GM21526 (cell line): ENCODE measurements at regions not wholly inside any gene's neighbourhood (a gene's known extent, or its start where the extent isn't known, plus 50 kb on each side); places are given as distances from the start of the nearest gene placed in this dataset.

Source experiments
- ATAC-seq: cut with Tn5 transposase; IDR thresholded peaks from one replicate; pipeline ENCODE4 v1.9.1; 2021; ENCODE audit warnings: moderate library complexity; ENCODE audit not compliant: unreplicated experiment, low FRiP score

DNA sequence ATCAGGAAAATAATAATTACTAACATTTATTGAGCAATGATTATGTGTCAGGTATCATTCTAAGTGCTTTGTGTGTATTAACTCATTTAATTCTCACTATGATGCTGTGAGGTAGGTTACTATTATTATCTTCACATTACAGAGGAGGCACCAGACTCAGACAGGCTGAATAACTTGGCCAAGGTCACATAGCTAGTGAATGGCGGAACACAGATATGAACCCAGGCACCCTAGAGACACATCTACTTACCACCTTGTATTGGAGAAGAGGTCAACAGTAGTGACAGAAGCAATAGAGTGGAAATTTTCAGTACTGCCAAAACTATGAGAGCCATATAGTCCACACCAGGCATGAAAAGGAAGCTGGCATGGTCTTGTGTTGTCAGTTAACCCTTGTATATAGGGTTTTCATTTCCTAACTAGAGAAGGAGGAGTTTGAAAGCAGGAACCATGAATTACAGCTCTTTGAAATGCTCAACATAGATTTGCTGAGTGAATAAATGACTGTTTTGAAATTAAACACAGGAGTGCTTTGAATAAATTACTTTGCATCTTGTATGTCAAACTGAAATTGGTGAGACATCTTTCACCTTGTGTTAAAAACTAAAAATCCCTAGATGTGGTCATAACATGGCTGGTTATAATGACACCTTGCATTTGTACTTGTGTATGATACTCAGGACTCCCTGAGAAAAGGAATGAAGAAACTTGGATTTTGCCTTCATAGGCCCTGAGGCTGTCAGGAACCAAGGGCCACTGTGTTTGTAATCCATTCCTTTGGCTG is 71.8 kb downstream of the RTL9 start:
- ATAC-seq, result peak; percentile 68

DNA sequence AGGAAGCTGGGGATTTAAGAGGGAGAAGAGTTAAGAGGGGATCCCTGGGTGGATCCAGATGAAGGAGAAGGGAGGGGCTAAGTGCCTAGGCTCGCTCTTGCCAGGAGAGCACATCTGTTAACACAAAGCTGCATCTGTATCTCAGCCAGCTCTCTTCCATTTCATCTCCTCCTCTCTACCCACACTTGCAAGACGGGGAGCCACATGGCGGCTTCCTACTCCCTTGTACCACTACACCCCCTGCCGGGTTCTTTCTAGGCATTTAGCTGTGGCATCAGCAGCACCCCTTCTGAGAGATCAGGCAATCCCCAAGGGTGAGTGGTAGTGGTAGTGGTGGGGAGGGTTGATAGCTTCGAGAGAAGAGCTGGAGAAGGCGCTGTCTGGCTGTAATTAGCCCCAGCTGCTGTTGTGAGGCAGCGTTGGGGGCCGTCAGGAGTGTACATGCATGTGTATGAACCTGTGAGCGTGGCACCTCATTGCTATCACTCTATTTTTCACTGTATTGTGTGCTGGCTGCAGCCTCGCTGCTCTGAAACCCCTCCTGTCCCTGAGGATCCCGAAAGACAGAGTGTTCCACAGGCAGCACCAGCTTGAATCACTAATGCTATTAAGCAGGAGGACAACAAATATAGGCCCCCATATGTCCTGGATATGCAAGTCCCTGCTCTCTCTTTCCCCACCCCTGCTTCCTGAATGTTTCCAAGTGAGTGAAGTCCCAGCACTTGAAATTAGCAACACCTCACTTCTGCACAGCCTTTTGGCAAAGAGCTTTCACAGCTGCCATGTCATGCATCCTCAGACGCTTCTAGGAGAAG is 73.7 kb downstream of the RTL9 start:
- no peak for ATAC-seq

GRCh38 chrX:110432906-110433215 is 74.2 kb downstream of the RTL9 start:
- ATAC-seq, result no peak

DNA sequence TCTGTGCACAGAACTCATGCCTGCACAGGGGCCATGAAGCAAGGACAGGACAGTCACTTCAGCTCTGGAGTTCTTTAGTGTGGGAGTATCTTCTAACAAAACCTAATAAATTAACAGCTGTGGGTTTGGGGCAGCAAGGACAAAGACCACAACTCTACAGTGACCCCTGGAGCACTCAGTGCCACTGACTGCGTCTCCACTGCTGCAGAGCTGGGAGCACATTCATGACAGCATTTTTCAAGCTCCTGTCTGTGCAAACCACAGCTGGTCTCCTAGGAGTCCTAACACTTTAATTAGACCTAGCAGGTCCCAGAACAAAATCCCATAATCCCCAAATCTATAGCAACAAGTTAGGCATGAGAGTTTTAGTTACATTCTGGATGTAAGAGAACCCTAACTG is 76.5 kb downstream of the RTL9 start:
- ATAC-seq, result no peak

DNA sequence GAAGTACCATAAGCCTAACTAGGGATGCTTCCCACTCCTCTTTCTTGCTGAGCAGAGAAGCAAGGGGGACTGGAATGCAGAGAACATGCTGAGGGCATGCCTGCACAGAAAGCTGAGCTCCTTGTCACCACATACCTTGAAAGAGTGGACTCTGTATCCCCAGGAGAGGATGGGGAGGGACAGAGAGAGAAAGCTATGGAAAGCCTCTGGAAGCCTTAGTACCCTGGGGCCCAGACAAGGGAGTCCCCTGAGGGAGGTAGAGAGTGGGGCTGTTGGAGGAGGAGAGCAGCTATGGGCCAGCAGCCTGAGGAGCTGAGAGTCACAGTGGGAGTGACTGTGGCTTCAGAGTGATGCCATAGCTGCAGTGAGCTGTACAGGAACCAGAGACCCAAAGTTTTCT is 77.9 kb downstream of the RTL9 start:
- ATAC-seq, result no peak

GRCh38 chrX:110437686-110438085 is 79.0 kb downstream of the RTL9 start:
- no peak for ATAC-seq

GRCh38 chrX:110440016-110440805 is 81.6 kb downstream of the RTL9 start:
- ATAC-seq, result no peak

GRCh38 chrX:110442635-110443034 is 84.0 kb downstream of the RTL9 start:
- ATAC-seq, result peak; percentile 83

DNA sequence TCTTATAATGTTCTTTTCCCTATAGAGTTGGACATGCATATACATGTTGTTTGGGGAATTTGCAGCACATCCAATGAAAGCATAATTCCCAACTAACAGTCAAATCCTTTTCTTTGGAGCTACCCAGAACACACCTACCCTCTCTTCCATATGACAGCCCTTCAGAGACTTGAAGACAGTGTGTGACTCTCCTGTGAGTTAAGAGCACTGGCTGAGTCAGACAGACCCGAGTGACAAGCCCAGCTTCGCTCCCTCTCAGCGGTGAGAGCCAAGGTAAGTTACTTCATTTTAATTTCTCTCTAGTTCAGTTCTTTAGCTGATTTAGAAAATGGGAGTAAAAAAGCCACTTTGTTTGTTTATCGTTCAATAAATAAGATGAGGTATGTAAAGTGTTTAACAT is 86.3 kb downstream of the RTL9 start:
- ATAC-seq, result no peak

GRCh38 chrX:110448459-110448858 is 89.8 kb downstream of the RTL9 start:
- no peak for ATAC-seq

- no peak for ATAC-seq
Measured at GRCh38 chrX:110449312-110449711, 90.7 kb downstream of the RTL9 start.

DNA sequence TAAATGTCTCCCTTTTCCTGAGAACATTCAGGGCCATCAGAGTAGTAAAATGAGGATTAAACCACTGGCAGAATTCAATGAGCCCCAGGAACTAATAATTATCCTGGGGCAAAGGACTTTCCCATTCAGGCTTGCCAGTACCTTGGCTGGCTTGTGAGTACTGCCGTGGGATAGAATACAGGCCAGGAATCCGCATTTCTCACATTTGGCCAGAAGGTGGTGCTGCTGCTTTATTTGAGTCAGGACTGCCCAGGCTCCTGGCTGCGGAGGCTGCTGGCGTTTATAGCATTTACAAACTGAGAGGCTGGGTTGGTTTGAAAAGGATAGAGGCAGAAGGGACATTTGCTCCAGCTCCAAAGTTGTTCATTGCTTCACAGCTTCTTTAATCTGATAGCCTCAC is 91.4 kb downstream of the RTL9 start:
- ATAC-seq, result peak; percentile 92

DNA sequence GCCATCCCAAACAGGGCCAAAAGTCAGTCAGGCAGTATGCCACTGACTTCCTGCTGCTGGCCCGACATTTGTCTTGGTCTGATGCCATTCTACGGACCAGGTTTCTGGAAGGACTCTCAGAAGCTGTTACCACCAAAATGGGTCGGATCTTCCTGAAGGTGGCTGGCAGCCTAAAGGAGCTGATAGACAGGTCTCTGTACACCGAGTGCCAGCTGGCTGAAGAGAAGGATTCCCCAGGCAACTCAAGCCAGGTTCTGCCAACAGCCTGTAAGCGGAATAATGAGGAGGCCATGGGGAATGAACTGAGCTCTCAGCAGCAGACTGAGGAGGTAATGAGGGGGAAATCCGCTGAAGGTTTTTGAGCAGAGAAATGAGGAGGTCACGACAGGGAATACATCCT is 95.7 kb downstream of the RTL9 start:
- no peak for ATAC-seq

DNA sequence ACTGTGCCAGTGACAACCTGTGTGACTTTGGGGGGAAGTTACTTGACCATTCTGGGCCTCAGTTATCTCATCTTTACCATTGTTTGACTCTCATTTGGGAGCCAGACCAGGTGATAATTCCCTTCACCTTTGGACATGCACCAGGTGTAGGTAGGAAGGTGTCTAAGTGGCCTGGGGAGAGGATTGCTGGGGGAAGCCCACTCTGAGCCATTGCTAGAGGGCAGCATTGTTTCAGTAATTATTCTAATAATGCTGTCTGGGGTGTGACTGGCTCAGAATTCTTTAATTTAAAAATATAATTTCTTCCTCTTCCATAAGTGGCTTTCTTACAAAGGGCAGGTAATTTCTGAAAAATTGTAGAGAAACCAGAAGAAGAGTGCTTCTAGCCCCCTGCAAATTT is 104.3 kb downstream of the RTL9 start:
- ATAC-seq, result no peak

DNA sequence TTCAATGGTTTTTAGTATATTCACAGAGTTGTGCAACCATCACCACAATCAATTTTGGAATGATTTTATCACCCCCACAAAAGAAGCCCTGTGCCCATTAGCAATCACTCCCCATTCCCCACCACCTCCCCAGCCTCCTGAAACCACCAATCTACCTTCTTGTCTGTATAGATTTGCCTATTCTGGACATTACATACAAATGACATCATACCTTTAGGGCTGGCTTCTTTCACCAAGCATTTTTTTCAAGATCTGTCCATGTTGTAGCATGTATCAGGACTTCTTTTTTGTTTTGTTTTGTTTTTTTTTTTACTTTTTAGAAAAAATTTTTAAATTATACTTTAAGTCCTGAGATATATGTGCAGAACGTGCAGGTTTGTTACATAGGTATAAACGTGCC is 108.1 kb downstream of the RTL9 start:
- ATAC-seq, result no peak

DNA sequence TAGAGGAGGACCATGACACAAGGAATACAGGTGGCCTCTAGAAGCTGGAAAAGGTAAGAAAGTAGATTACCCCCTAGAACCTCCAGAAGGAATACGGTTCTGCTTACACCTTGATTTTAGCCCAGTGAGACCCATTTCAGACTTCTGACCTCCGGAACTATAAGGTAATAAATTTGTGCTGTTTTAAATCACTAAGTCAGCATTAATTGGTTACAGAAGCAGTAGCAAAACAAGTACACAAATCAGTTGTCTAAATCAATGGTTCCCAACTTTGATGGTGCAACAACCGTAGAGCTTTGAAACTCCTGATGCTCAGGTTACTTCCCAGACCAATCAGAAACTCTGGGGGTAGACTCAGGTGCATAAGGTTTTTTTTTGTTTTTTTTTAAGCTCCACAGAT is 113.6 kb downstream of the RTL9 start:
- ATAC-seq, result no peak

DNA sequence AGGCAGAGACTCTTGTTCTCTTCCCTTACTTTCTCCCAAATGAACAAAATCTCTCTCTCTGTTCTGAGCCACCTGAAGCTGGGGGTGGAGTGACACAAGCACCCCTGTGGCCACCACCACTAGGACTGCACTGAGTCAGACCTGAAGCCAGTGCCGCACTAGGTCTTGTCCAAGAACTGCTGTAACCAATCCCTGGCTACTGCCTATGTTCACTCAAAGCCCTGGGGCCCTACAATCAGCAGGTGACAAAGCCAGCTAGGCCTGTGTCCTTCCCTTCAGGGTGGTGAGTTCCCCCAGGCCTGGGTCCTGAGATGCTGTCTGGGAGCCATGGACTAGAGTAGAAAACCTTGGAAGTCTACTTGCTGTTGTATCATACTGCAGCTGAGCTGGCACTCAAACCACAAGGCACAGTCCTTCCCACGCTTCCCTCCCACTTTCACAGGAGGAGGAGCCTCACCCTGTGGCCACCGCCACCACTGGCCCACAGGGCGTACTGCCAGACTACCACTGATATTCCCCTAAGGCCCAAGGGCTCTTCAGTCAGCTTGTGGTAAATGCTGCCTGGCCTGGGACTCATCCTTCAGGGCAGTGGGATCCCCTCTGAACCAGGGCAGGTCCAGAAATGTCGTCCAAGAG is 119.1 kb downstream of the RTL9 start:
- ATAC-seq, result no peak

DNA sequence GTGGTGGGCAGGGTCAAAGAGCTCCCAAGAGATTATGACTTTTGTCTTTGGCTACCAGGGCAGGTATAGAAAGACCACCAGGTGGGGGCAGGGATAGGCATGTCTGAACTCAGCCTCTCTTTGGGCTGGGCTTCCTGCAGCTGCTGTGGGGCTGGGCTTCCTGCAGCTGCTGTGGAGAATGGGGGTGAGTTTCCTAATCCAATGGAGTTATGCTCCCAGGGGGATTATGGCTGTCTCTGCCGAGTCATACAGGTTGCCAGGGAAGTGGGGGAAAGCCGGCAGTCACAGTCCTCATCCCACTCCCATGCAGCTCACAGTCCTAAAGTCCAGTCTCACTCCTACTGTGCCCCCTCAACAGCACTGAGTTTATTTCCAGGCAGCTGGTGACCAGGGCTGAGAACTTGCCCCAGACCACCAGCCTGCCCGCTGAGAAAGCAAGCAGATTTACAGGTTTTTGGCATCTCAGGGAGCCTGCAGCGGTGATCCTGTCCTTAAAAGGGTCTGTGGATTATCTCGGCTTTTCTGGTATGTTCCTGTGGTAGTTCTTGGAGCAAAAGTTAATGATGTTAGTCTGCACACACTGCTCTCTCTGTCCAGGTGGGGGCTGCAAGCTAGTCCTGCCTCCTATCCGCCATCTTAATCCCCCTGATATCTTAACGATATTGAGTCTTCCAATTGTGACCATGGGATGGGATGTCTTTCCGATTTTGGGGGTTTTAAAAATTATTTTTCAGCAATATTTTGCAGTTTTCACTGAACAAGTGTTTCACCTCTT is 133.4 kb downstream of the RTL9 start:
- ATAC-seq, result no peak

GRCh38 chrX:110504947-110505346 is 146.3 kb downstream of the RTL9 start:
- no peak for ATAC-seq
